Peyer's patch (tissue), 4 donors: ENCODE measurements at regions not wholly inside any gene's neighbourhood (a gene's known extent, or its start where the extent isn't known, plus 50 kb on each side); places are given as distances from the start of the nearest gene placed in this dataset.

ENCODE experiments used
- DNase-seq, 3 donors: peaks; one replicate each; pipeline ENCODE4 v3.0.0-alpha.2; 2017 to 2019
- H3K27ac ChIP-seq, 4 donors: fragments of 200-600 bp; sonication (generic); one replicate each; pipeline ENCODE4 v1.5.1; 2016 to 2019
- H3K27me3 ChIP-seq, 2 donors: fragments of 200-600 bp; sonication (generic); one replicate each; pipeline ENCODE4 v1.5.1; 2019
- H3K36me3 ChIP-seq, 3 donors: fragments of 200-600 bp; sonication (generic); one replicate each; pipeline ENCODE4 v1.5.1; 2016 to 2019
- H3K4me1 ChIP-seq, 4 donors: fragments of 200-600 bp; sonication (generic); one replicate each; pipeline ENCODE4 v1.5.1; 2016 to 2019
- H3K4me3 ChIP-seq, 4 donors: fragments of 200-600 bp; sonication (generic); 1 replicate in 3 of 4; 2 replicates in 1 of 4; pipeline ENCODE4 v1.5.1; 2016 to 2019; ENCODE audit warnings: mild to moderate bottlenecking in 1 of 4
- H3K9me3 ChIP-seq, 4 donors: fragments of 200-600 bp; sonication (generic); one replicate each; pipeline ENCODE4 v1.5.1; 2016 to 2019; ENCODE audit warnings: mild to moderate bottlenecking in 1 of 4
- CTCF ChIP-seq, 6 experiments: fragments of 450-650 bp in 4 of 6; fragments of 200-600 bp in 2 of 6; sonication (generic) in 1 of 6; IDR thresholded peaks; one replicate each; pipeline ENCODE4 v1.5.1; 2017 to 2019; ENCODE audit warnings: antibody characterized with exemption in 6 of 6, mild to moderate bottlenecking in 3 of 6, moderate library complexity in 1 of 6
- POLR2A ChIP-seq, 2 donors: fragments of 450-650 bp; IDR thresholded peaks; one replicate each; pipeline ENCODE4 v1.5.1; 2017; ENCODE audit warnings: antibody characterized with exemption in 2 of 2, mild to moderate bottlenecking in 2 of 2, moderate library complexity in 2 of 2

- no peak for DNase-seq
- Histone ChIP-seq H3K9me3 (no peaks in the 10 kb centered on the region), H3K27ac (no peak overlapping the region), H3K4me3 (no peak overlapping the region), H3K4me1 (no peaks in the 10 kb centered on the region), H3K27me3 (no peaks in the 10 kb centered on the region), H3K36me3 (no peaks in the 10 kb centered on the region)
- TF ChIP-seq CTCF (IDR thresholded peaks at IDR 0.05) (no peak), POLR2A (IDR thresholded peaks at IDR 0.05) (no peak)
Observed at GRCh38 chr12:118851891-118852290, 129.4 kb upstream of the SRRM4 start.

DNA sequence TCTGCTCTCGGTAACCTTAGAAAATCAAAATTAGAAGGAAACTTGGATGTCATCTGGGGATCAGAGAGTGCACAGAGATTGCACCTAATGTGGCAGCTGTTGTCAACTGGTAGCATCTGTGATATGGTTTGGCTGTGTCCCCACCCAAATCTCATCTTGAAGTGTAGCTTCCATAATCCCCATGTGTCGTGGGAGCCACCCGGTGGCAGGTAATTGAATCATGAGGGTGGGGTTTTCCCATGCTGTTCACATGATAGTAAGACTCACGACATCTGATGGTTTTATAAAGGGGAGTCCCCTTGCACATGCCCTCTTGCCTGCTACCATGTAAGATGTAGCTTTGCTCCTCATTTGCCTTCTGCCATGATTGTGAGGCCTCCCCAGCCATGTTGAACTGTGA, 127.7 kb upstream of the SRRM4 start:
- H3K27ac ChIP-seq: no peak overlapping the region
- no peaks in the 10 kb centered on the region for H3K27me3 ChIP-seq
- no peaks in the 10 kb centered on the region for H3K4me1 ChIP-seq
- no peak for DNase-seq
- peak in 1 of 6 experiments; percentile 7 for TF ChIP-seq CTCF (IDR thresholded peaks at IDR 0.05)
- TF ChIP-seq POLR2A (IDR thresholded peaks at IDR 0.05): no peak
- H3K4me3 ChIP-seq: no peak overlapping the region
- no peaks in the 10 kb centered on the region for H3K9me3 ChIP-seq
- no peaks in the 10 kb centered on the region for H3K36me3 ChIP-seq

DNA sequence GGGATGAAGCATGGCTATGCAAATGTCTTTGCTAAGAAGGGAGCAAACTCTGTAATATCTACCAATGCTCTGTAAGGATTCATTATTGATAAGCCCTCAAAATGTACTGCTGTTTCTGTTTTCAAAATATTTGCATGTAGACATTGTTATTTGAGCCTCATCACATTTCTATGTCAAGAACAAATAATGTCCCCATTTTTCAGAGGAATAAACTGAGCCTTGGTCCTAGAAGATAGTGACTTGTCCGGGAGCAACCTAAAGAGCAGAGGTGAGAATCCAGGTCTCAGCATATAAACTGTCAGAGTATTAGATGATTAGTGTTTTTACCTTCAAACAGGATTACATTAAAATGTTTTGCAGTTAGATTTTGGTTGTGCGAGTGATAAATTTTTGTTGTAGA, 125.5 kb upstream of the SRRM4 start:
- H3K36me3 ChIP-seq: no peaks in the 10 kb centered on the region
- H3K27me3 ChIP-seq: no peaks in the 10 kb centered on the region
- H3K4me3 ChIP-seq: no peak overlapping the region
- TF ChIP-seq CTCF (IDR thresholded peaks at IDR 0.05) (no peak), POLR2A (IDR thresholded peaks at IDR 0.05) (no peak)
- no peak overlapping the region for H3K27ac ChIP-seq
- H3K9me3 ChIP-seq: no peaks in the 10 kb centered on the region
- DNase-seq: no peak
- H3K4me1 ChIP-seq: no peaks in the 10 kb centered on the region

DNA sequence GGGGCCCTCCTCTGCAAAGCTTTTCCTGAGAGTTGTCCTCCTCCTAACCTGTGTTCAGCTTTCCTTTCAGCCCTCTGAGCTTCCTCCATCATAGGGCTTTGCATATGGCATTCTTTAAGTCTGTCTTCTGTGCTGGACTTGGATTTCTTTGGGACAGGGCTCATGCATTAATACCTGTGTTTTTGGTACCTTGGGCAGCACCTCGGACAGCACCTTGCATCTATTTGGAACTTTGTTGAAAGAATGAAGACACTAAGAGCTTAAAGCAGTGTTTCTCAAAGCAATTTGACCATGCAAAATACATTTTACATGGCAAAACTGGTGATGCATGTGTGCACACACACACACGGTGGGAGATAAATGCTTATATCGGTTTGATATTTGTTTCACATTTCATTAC, 115.0 kb upstream of the SRRM4 start:
- no peak for DNase-seq
- no peak for TF ChIP-seq CTCF (IDR thresholded peaks at IDR 0.05)
- no peak for TF ChIP-seq POLR2A (IDR thresholded peaks at IDR 0.05)
- no peaks in the 10 kb centered on the region for H3K27me3 ChIP-seq

DNA sequence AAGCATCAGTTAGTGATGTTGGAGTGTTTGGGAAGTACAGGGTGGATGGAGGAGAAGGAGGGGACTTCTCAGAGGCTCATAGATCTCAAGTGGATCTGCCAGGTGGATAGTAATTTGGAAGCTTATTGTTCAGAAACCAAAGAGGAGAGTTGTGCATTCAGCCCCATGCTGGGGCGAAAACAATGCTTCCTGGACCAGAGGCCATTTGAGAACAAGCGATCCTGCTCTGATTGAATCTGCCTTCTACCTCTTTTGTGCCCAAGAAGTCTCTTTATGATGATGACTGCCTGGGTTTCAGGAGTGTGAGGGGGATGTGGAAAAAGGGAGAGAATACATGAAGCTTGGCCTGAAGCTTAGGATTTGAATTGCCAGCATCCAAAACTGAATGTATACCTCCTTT, 110.8 kb upstream of the SRRM4 start:
- Histone ChIP-seq H3K27ac (no peak overlapping the region), H3K4me1 (no peaks in the 10 kb centered on the region), H3K9me3 (no peaks in the 10 kb centered on the region), H3K4me3 (no peak overlapping the region), H3K27me3 (no peaks in the 10 kb centered on the region), H3K36me3 (no peaks in the 10 kb centered on the region)
- no peak for DNase-seq
- TF ChIP-seq CTCF (IDR thresholded peaks at IDR 0.05) (no peak), POLR2A (IDR thresholded peaks at IDR 0.05) (no peak)

More for the DNA sequence above, 115.0 kb upstream of the SRRM4 start:
- no peaks in the 10 kb centered on the region for H3K4me1 ChIP-seq
- H3K36me3 ChIP-seq: no peaks in the 10 kb centered on the region
- H3K9me3 ChIP-seq: no peaks in the 10 kb centered on the region
- no peak overlapping the region for H3K4me3 ChIP-seq
- no peak overlapping the region for H3K27ac ChIP-seq
